Lower lobe of right lung (tissue), 2 donors: ENCODE measurements at regions not wholly inside any gene's neighbourhood (a gene's known extent, or its start where the extent isn't known, plus 50 kb on each side); places are given as distances from the start of the nearest gene placed in this dataset.
A peak's percentile ranks its signal among the peaks of the same experiment; 100 is the strongest.

Experiments
- ATAC-seq, 2 donors: fragments of 200-7000 bp; cut with Tn5 transposase; one replicate each; pipeline ENCODE4 v1.9.1; 2020 to 2022; ENCODE audit warnings: mild to moderate bottlenecking in 2 of 2, moderate library complexity in 2 of 2
- DNase-seq: peaks from one replicate; pipeline ENCODE4 v3.0.0-alpha.2; 2020
- H3K27ac ChIP-seq: fragments of 200-600 bp; one replicate; pipeline ENCODE4 v1.8.0; 2022
- H3K27me3 ChIP-seq: fragments of 200-600 bp; one replicate; pipeline ENCODE4 v1.8.0; 2022; ENCODE audit warnings: low read depth
- H3K36me3 ChIP-seq: fragments of 200-600 bp; one replicate; pipeline ENCODE4 v1.8.0; 2022; ENCODE audit warnings: mild to moderate bottlenecking
- H3K4me1 ChIP-seq: fragments of 200-600 bp; one replicate; pipeline ENCODE4 v1.8.0; 2022
- H3K4me3 ChIP-seq: fragments of 200-600 bp; one replicate; pipeline ENCODE4 v1.8.0; 2022; ENCODE audit warnings: mild to moderate bottlenecking
- H3K9me3 ChIP-seq: fragments of 200-600 bp; one replicate; pipeline ENCODE4 v1.8.0; 2022
- CTCF ChIP-seq: fragments of 200-600 bp; IDR thresholded peaks from one replicate; pipeline ENCODE4 v1.8.0; 2022; ENCODE audit warnings: antibody characterized with exemption, mild to moderate bottlenecking
- intact Hi-C: fragments of 100-400 bp; cut with DNase I; formaldehyde crosslinking; loops from one replicate; pipeline ENCODE4 v1.11.0; 2022
- donor health status: DM: no; HTN: yes; CAD: no; lungs with severe emphysema.

DNA sequence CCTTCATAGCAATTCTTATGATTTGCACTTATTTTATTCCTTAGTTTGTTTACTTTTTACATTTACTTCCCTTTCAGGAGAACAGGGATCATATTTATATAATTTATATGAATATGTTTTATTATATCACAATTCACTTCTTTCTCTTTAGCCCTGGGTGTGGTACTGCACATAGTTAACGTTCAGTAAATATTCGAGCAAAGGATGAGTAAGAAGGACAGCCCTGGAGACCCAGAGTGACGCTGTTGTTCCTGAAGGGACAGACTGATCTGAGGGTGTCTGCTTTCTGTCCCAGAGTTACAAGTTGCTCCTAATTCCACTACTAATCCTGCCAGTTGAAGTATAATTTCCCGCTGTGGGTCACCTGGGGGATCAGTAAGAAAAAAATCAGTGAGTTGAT lies 366.1 kb downstream of the DMRT2 start:
- Histone ChIP-seq H3K27me3 (no peaks in the 10 kb centered on the region), H3K4me1 (no peaks in the 10 kb centered on the region), H3K36me3 (no peaks in the 10 kb centered on the region), H3K9me3 (no peaks in the 10 kb centered on the region), H3K27ac (no peak overlapping the region), H3K4me3 (no peak overlapping the region)
- intact Hi-C loops = no loop called here
- no peak for ATAC-seq
- no peak for TF ChIP-seq CTCF
- no peak for DNase-seq

GRCh38 chr9:1421436-1421835 lies 371.3 kb downstream of the DMRT2 start:
- H3K4me3 ChIP-seq = no peak overlapping the region
- DNase-seq (no peak), ATAC-seq (no peak)
- no peaks in the 10 kb centered on the region for H3K9me3 ChIP-seq
- no peak for TF ChIP-seq CTCF
- H3K36me3 ChIP-seq = no peaks in the 10 kb centered on the region
- H3K27ac ChIP-seq = no peak overlapping the region
- H3K4me1 ChIP-seq = no peaks in the 10 kb centered on the region
- intact Hi-C loops = no loop called here
- H3K27me3 ChIP-seq = no peaks in the 10 kb centered on the region

GRCh38 chr9:1427875-1428274 lies 377.7 kb downstream of the DMRT2 start:
- ATAC-seq (no peak), DNase-seq (no peak)
- H3K4me3 ChIP-seq = no peak overlapping the region
- H3K36me3 ChIP-seq = no peaks in the 10 kb centered on the region
- intact Hi-C loops = no loop called here
- TF ChIP-seq CTCF = no peak
- H3K4me1 ChIP-seq = no peaks in the 10 kb centered on the region
- H3K9me3 ChIP-seq = no peaks in the 10 kb centered on the region
- no peak overlapping the region for H3K27ac ChIP-seq
- no peaks in the 10 kb centered on the region for H3K27me3 ChIP-seq

- intact Hi-C loops = no loop called here
- H3K9me3 ChIP-seq = no peaks in the 10 kb centered on the region
- H3K27ac ChIP-seq = no peak overlapping the region
- no peak for DNase-seq
- H3K36me3 ChIP-seq = no peaks in the 10 kb centered on the region
- ATAC-seq = no peak
- H3K4me1 ChIP-seq = no peaks in the 10 kb centered on the region
- TF ChIP-seq CTCF = no peak
- H3K4me3 ChIP-seq = no peak overlapping the region
- no peaks in the 10 kb centered on the region for H3K27me3 ChIP-seq
These were observed 379.1 kb downstream of the DMRT2 start for GRCh38 chr9:1429297-1429696.

DNA sequence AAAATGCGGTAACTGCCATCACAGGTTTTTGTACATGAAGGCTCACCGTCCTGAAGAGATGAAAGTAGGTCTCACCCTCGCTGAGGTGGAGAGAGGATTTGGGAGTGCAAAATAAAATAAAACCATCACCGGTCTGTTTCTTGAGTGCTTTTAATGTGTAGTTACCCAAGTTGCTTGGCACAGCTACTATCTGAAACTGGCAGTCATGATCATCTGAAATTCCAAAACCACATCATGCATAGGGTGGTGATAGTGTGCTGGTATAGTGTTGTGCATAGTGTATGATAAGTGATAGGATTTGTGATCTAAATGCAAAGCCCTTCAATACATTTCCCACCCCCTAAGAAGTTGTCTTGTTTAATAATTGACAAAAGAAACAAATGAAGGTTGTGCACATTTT lies 381.3 kb downstream of the DMRT2 start:
- TF ChIP-seq CTCF = no peak
- no peak overlapping the region for H3K4me3 ChIP-seq
- H3K27me3 ChIP-seq = no peaks in the 10 kb centered on the region
- intact Hi-C loops = no loop called here
- no peaks in the 10 kb centered on the region for H3K4me1 ChIP-seq
- no peaks in the 10 kb centered on the region for H3K9me3 ChIP-seq
- no peaks in the 10 kb centered on the region for H3K36me3 ChIP-seq
- DNase-seq = no peak
- no peak overlapping the region for H3K27ac ChIP-seq
- no peak for ATAC-seq

- H3K27ac ChIP-seq = no peak overlapping the region
- H3K4me1 ChIP-seq = no peaks in the 10 kb centered on the region
- H3K27me3 ChIP-seq = no peaks in the 10 kb centered on the region
- intact Hi-C loops = no loop called here
- ATAC-seq (no peak), DNase-seq (no peak)
- no peak overlapping the region for H3K4me3 ChIP-seq
- no peaks in the 10 kb centered on the region for H3K36me3 ChIP-seq
- H3K9me3 ChIP-seq = no peaks in the 10 kb centered on the region
- peak; percentile 11 for TF ChIP-seq CTCF
These were observed 384.1 kb downstream of the DMRT2 start for GRCh38 chr9:1434052-1434767.
